GM23338 (cell line): ENCODE measurements at regions not wholly inside any gene's neighbourhood (a gene's known extent, or its start where the extent isn't known, plus 50 kb on each side); places are given as distances from the start of the nearest gene placed in this dataset.

Experiments
- ATAC-seq: fragments of 200-7000 bp; cut with Tn5 transposase; 3 replicates; pipeline ENCODE4 v1.9.1; 2020
- DNase-seq: peaks from one replicate; pipeline ENCODE4 v3.0.0-alpha.2; 2015; ENCODE audit warnings: low spot score
- H2AFZ ChIP-seq: fragments of 200-600 bp; sonication (generic); 2 replicates; pipeline ENCODE4 v1.8.0; 2016; ENCODE audit warnings: antibody characterized with exemption, mild to moderate bottlenecking, moderate library complexity
- H3F3A ChIP-seq: fragments of 200-600 bp; sonication (generic); replicated peaks from 2 replicates; pipeline ENCODE4 v1.8.0; 2017; ENCODE audit warnings: antibody characterized with exemption, mixed run types, low read depth
- H3K27ac ChIP-seq: fragments of 200-600 bp; sonication (generic); 2 replicates; pipeline ENCODE4 v1.6.1; 2016; ENCODE audit warnings: low read depth
- H3K27me3 ChIP-seq: fragments of 200-600 bp; sonication (generic); 2 replicates; pipeline ENCODE4 v1.8.0; 2016; ENCODE audit warnings: mild to moderate bottlenecking, mixed run types, moderate library complexity; ENCODE audit not compliant: insufficient read depth
- H3K36me3 ChIP-seq: fragments of 200-600 bp; sonication (generic); 2 replicates; pipeline ENCODE4 v1.8.0; 2016; ENCODE audit warnings: mild to moderate bottlenecking; ENCODE audit not compliant: insufficient read depth
- H3K4me1 ChIP-seq: fragments of 200-600 bp; sonication (generic); 2 replicates; pipeline ENCODE4 v1.8.0; 2016; ENCODE audit warnings: mild to moderate bottlenecking, moderate library complexity; ENCODE audit not compliant: insufficient read depth
- H3K4me2 ChIP-seq: fragments of 200-600 bp; sonication (generic); 2 replicates; pipeline ENCODE4 v1.7.1; 2017; ENCODE audit warnings: mixed run types
- H3K4me3 ChIP-seq: fragments of 200-600 bp; sonication (generic); 2 replicates; pipeline ENCODE4 v1.6.1; 2016; ENCODE audit warnings: mixed run types
- H3K79me2 ChIP-seq: fragments of 200-600 bp; sonication (generic); replicated peaks from 2 replicates; pipeline ENCODE4 v1.8.0; 2017; ENCODE audit warnings: mild to moderate bottlenecking; ENCODE audit not compliant: insufficient read depth
- H3K9me2 ChIP-seq: fragments of 200-600 bp; sonication (generic); 2 replicates; pipeline ENCODE4 v1.8.0; 2017; ENCODE audit not compliant: insufficient read depth
- H4K20me1 ChIP-seq: fragments of 200-600 bp; sonication (generic); replicated peaks from 2 replicates; pipeline ENCODE4 v1.8.0; 2017; ENCODE audit warnings: mild to moderate bottlenecking; ENCODE audit not compliant: insufficient read depth
- H3K27ac Mint-ChIP-seq: 2 replicates; pipeline ENCODE4 v1.8.0; 2020; ENCODE audit warnings: inconsistent platforms, mild to moderate bottlenecking, moderate library complexity, mixed read lengths
- H3K27me3 Mint-ChIP-seq: 3 replicates; pipeline ENCODE4 v1.8.0; 2022; ENCODE audit warnings: low read depth, mild to moderate bottlenecking, moderate library complexity, mixed read lengths, inconsistent platforms; ENCODE audit not compliant: insufficient read depth, poor library complexity
- H3K36me3 Mint-ChIP-seq: 3 replicates; pipeline ENCODE4 v1.8.0; 2021; ENCODE audit warnings: low read depth, mild to moderate bottlenecking, inconsistent platforms, moderate library complexity, mixed read lengths
- H3K4me1 Mint-ChIP-seq: 3 replicates; pipeline ENCODE4 v1.8.0; 2020; ENCODE audit warnings: mild to moderate bottlenecking, inconsistent platforms, mixed read lengths
- H3K4me3 Mint-ChIP-seq: 3 replicates; pipeline ENCODE4 v1.8.0; 2021; ENCODE audit warnings: moderate library complexity, mild to moderate bottlenecking, inconsistent platforms, mixed read lengths
- H3K9me3 Mint-ChIP-seq: 3 replicates; pipeline ENCODE4 v1.8.0; 2020; ENCODE audit warnings: moderate library complexity, mild to moderate bottlenecking, inconsistent platforms, mixed read lengths
- POLR2AphosphoS5 ChIP-seq: IDR thresholded peaks from 2 replicates; pipeline ENCODE4 v1.6.1; 2016; ENCODE audit warnings: antibody characterized with exemption, low read depth
- ZNF331 ChIP-seq: fragments of 250-450 bp; sonication (Bioruptor Pico); IDR thresholded peaks from 2 replicates; pipeline ENCODE4 v1.5.0; 2020; ENCODE audit warnings: low read depth, mild to moderate bottlenecking, moderate library complexity
- TF ChIP-seq, protein P1 (sequence below): IDR thresholded peaks from one replicate; pipeline ENCODE4 v1.6.1; 2018; ENCODE audit warnings: antibody characterized with exemption; ENCODE audit not compliant: unreplicated experiment
- TF ChIP-seq, protein P2 (sequence below), 2 experiments: fragments of 200-600 bp in 1 of 2; sonication (generic) in 1 of 2; conservative IDR thresholded peaks; 2 replicates each; pipeline versions ENCODE4 v1.5.1 to v1.6.1; 2016 to 2017; ENCODE audit warnings: antibody characterized with exemption in 2 of 2, low read depth in 2 of 2, mild to moderate bottlenecking in 2 of 2, moderate library complexity in 1 of 2
- TF ChIP-seq, protein P3 (sequence below): fragments of 250-450 bp; sonication (Bioruptor Pico); IDR thresholded peaks from 2 replicates; pipeline ENCODE4 v1.5.0; 2020; ENCODE audit warnings: mild to moderate bottlenecking, moderate library complexity
- TF ChIP-seq, protein P4 (sequence below): IDR thresholded peaks from 2 replicates; pipeline ENCODE4 v1.6.1; 2016; ENCODE audit warnings: antibody characterized with exemption

DNA sequence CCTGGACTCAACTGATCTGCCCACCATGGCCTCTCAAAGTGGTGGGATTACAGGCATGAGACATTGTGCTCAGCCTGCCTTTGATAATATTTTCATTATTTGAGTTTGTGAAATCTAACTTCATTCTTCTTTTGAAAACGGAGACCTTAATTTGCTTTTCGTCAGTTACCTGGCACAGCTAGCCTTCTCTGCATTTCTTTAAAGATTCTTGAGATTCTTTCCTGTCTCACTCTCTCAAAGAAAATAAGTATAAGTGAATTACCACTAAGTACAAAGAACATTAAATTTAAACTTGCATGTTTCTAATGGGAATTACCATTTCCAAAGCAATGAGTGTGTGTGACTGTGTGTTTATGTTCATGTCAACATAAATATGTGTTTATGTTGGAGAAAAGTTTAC is 187.9 kb downstream of the NFKBIZ start (continued):
- TF ChIP-seq, protein P1, sequence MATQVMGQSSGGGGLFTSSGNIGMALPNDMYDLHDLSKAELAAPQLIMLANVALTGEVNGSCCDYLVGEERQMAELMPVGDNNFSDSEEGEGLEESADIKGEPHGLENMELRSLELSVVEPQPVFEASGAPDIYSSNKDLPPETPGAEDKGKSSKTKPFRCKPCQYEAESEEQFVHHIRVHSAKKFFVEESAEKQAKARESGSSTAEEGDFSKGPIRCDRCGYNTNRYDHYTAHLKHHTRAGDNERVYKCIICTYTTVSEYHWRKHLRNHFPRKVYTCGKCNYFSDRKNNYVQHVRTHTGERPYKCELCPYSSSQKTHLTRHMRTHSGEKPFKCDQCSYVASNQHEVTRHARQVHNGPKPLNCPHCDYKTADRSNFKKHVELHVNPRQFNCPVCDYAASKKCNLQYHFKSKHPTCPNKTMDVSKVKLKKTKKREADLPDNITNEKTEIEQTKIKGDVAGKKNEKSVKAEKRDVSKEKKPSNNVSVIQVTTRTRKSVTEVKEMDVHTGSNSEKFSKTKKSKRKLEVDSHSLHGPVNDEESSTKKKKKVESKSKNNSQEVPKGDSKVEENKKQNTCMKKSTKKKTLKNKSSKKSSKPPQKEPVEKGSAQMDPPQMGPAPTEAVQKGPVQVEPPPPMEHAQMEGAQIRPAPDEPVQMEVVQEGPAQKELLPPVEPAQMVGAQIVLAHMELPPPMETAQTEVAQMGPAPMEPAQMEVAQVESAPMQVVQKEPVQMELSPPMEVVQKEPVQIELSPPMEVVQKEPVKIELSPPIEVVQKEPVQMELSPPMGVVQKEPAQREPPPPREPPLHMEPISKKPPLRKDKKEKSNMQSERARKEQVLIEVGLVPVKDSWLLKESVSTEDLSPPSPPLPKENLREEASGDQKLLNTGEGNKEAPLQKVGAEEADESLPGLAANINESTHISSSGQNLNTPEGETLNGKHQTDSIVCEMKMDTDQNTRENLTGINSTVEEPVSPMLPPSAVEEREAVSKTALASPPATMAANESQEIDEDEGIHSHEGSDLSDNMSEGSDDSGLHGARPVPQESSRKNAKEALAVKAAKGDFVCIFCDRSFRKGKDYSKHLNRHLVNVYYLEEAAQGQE = no peak
- no peak for TF ChIP-seq POLR2AphosphoS5
- TF ChIP-seq, protein P2, sequence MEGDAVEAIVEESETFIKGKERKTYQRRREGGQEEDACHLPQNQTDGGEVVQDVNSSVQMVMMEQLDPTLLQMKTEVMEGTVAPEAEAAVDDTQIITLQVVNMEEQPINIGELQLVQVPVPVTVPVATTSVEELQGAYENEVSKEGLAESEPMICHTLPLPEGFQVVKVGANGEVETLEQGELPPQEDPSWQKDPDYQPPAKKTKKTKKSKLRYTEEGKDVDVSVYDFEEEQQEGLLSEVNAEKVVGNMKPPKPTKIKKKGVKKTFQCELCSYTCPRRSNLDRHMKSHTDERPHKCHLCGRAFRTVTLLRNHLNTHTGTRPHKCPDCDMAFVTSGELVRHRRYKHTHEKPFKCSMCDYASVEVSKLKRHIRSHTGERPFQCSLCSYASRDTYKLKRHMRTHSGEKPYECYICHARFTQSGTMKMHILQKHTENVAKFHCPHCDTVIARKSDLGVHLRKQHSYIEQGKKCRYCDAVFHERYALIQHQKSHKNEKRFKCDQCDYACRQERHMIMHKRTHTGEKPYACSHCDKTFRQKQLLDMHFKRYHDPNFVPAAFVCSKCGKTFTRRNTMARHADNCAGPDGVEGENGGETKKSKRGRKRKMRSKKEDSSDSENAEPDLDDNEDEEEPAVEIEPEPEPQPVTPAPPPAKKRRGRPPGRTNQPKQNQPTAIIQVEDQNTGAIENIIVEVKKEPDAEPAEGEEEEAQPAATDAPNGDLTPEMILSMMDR (conservative IDR thresholded peaks at IDR 0.05; ENCODE audit: low read depth in 2 of 2) = no peak
- TF ChIP-seq ZNF331 (CRISPR knock-in tag) = no peak

DNA sequence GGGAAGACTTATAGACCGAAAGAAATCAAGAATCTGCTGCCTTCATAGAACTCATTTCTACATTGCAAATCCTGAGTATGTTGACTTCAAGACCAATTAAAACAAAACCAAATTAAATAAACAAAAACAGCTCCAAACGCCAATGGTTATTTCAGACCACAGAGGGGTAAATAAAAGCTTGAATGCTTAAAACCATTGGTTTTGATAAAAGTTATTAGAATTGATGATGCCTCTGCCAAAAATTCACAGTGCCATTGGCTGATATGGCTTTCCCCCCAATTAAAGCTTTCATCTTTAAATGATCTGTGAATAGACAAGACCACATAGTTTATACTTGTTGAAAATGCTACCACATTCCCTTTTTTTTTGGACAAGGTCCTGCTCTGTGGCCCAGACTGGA is 188.5 kb downstream of the NFKBIZ start:
- no peaks in the 10 kb centered on the region for H3K36me3 ChIP-seq
- TF ChIP-seq, protein P3, sequence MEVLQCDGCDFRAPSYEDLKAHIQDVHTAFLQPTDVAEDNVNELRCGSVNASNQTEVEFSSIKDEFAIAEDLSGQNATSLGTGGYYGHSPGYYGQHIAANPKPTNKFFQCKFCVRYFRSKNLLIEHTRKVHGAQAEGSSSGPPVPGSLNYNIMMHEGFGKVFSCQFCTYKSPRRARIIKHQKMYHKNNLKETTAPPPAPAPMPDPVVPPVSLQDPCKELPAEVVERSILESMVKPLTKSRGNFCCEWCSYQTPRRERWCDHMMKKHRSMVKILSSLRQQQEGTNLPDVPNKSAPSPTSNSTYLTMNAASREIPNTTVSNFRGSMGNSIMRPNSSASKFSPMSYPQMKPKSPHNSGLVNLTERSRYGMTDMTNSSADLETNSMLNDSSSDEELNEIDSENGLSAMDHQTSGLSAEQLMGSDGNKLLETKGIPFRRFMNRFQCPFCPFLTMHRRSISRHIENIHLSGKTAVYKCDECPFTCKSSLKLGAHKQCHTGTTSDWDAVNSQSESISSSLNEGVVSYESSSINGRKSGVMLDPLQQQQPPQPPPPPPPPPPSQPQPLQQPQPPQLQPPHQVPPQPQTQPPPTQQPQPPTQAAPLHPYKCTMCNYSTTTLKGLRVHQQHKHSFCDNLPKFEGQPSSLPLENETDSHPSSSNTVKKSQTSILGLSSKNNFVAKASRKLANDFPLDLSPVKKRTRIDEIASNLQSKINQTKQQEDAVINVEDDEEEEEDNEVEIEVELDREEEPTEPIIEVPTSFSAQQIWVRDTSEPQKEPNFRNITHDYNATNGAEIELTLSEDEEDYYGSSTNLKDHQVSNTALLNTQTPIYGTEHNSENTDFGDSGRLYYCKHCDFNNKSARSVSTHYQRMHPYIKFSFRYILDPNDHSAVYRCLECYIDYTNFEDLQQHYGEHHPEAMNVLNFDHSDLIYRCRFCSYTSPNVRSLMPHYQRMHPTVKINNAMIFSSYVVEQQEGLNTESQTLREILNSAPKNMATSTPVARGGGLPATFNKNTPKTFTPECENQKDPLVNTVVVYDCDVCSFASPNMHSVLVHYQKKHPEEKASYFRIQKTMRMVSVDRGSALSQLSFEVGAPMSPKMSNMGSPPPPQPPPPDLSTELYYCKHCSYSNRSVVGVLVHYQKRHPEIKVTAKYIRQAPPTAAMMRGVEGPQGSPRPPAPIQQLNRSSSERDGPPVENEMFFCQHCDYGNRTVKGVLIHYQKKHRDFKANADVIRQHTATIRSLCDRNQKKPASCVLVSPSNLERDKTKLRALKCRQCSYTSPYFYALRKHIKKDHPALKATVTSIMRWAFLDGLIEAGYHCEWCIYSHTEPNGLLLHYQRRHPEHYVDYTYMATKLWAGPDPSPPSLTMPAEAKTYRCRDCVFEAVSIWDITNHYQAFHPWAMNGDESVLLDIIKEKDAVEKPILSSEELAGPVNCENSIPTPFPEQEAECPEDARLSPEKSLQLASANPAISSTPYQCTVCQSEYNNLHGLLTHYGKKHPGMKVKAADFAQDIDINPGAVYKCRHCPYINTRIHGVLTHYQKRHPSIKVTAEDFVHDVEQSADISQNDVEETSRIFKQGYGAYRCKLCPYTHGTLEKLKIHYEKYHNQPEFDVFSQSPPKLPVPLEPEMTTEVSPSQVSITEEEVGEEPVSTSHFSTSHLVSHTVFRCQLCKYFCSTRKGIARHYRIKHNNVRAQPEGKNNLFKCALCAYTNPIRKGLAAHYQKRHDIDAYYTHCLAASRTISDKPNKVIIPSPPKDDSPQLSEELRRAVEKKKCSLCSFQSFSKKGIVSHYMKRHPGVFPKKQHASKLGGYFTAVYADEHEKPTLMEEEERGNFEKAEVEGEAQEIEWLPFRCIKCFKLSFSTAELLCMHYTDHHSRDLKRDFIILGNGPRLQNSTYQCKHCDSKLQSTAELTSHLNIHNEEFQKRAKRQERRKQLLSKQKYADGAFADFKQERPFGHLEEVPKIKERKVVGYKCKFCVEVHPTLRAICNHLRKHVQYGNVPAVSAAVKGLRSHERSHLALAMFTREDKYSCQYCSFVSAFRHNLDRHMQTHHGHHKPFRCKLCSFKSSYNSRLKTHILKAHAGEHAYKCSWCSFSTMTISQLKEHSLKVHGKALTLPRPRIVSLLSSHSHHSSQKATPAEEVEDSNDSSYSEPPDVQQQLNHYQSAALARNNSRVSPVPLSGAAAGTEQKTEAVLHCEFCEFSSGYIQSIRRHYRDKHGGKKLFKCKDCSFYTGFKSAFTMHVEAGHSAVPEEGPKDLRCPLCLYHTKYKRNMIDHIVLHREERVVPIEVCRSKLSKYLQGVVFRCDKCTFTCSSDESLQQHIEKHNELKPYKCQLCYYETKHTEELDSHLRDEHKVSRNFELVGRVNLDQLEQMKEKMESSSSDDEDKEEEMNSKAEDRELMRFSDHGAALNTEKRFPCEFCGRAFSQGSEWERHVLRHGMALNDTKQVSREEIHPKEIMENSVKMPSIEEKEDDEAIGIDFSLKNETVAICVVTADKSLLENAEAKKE (CRISPR knock-in tag) = no peak
- TF ChIP-seq, protein P4, sequence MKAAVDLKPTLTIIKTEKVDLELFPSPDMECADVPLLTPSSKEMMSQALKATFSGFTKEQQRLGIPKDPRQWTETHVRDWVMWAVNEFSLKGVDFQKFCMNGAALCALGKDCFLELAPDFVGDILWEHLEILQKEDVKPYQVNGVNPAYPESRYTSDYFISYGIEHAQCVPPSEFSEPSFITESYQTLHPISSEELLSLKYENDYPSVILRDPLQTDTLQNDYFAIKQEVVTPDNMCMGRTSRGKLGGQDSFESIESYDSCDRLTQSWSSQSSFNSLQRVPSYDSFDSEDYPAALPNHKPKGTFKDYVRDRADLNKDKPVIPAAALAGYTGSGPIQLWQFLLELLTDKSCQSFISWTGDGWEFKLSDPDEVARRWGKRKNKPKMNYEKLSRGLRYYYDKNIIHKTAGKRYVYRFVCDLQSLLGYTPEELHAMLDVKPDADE = no peak
- H3K4me3 ChIP-seq = no peak overlapping the region
- peaks cover 10% of the 10 kb centered on the region; the same call in 1 of the 2 replicates for H3K9me2 ChIP-seq
- Mint-ChIP-seq H3K27ac (no peak overlapping the region), H3K4me1 (no peaks in the 10 kb centered on the region), H3K36me3 (peaks cover 18% of the 10 kb centered on the region; the same call in 2 of the 3 replicates), H3K9me3 (peaks cover 34% of the 10 kb centered on the region), H3K27me3 (no peaks in the 10 kb centered on the region), H3K4me3 (no peak overlapping the region)
- H3K27me3 ChIP-seq = no peaks in the 10 kb centered on the region
- H3F3A ChIP-seq = no peaks in the 10 kb centered on the region
- H4K20me1 ChIP-seq = no peaks in the 10 kb centered on the region
- no peaks in the 10 kb centered on the region; the same call in 1 of the 2 replicates for H3K4me1 ChIP-seq
- no peak overlapping the region for H3K4me2 ChIP-seq
- H2AFZ ChIP-seq = no peak overlapping the region
- ATAC-seq (no peak), DNase-seq (no peak)
- H3K27ac ChIP-seq = no peak overlapping the region
- no peaks in the 10 kb centered on the region for H3K79me2 ChIP-seq
